Calu3 (cell line): ENCODE measurements at regions not wholly inside any gene's neighbourhood (a gene's known extent, or its start where the extent isn't known, plus 50 kb on each side); places are given as distances from the start of the nearest gene placed in this dataset.

ENCODE experiments used
- BruUV-seq: library from RNA; stranded (reverse); fragments of 400-500 nt; replicated peaks from 2 replicates; lab custom pipeline; 2021; lab: Mats Ljungman, UMichigan
- CTCF ChIA-PET: fragments of 300-600 bp; sonication (Branson Sonifier 250); formaldehyde crosslinking; loops from one replicate; lab custom pipeline; 2022; ENCODE audit warnings: antibody characterized with exemption; lab: Charles Lee
- DNase-seq: peaks from one replicate; pipeline ENCODE4 v3.0.0; 2022
- H3K27ac Mint-ChIP-seq: one replicate; pipeline ENCODE4 v1.8.0; 2022; ENCODE audit warnings: mixed read lengths; ENCODE audit not compliant: unreplicated experiment
- H3K27me3 Mint-ChIP-seq: one replicate; pipeline ENCODE4 v1.8.0; 2022; ENCODE audit warnings: mixed read lengths; ENCODE audit not compliant: unreplicated experiment
- H3K36me3 Mint-ChIP-seq: one replicate; pipeline ENCODE4 v1.8.0; 2022; ENCODE audit warnings: mild to moderate bottlenecking, moderate library complexity, mixed read lengths; ENCODE audit not compliant: insufficient read depth, unreplicated experiment
- H3K4me1 Mint-ChIP-seq: one replicate; pipeline ENCODE4 v1.8.0; 2022; ENCODE audit warnings: mild to moderate bottlenecking, low read depth, mixed read lengths; ENCODE audit not compliant: unreplicated experiment
- H3K4me3 Mint-ChIP-seq: one replicate; pipeline ENCODE4 v1.8.0; 2022; ENCODE audit warnings: mild to moderate bottlenecking, low read depth, moderate library complexity, mixed read lengths; ENCODE audit not compliant: unreplicated experiment
- H3K9me3 Mint-ChIP-seq: one replicate; pipeline ENCODE4 v1.8.0; 2022; ENCODE audit warnings: low read depth, mixed read lengths; ENCODE audit not compliant: unreplicated experiment
- CTCF ChIP-seq: fragments of 200-600 bp; IDR thresholded peaks from one replicate; pipeline ENCODE4 v1.8.0; 2022; ENCODE audit warnings: antibody characterized with exemption; ENCODE audit not compliant: unreplicated experiment
- intact Hi-C: fragments of 100-400 bp; cut with micrococcal nuclease; formaldehyde crosslinking; loops from one replicate; pipeline ENCODE4 v1.10.0; 2022; ENCODE audit not compliant: unreplicated experiment

DNA sequence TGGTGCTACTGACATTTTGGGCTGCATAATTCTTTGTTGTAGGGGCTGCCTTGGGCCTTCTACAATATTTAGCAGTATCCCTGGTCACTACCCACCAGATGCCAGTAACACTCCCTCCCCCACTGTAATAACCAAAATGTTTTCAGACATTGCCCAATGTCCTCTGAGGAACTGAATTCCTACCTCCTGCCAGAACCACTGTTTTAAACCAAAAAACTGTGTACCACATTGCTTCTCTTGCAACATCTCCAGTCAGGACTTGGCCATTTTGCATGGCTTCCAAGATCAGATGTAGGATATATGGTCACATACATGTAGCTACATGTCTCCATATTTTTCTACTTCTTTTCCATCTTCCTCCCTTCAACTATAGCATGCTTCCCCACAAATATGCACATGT, 97.4 kb upstream of the IFNGR1 start:
- BruUV-seq, result no TSS peak
- Mint-ChIP-seq H3K27ac (no peak overlapping the region), H3K27me3 (no peaks in the 10 kb centered on the region), H3K36me3 (no peaks in the 10 kb centered on the region), H3K9me3 (no peaks in the 10 kb centered on the region), H3K4me1 (no peaks in the 10 kb centered on the region), H3K4me3 (no peak overlapping the region)
- intact Hi-C loops, result no loop called here
- TF ChIP-seq CTCF, result no peak
- CTCF ChIA-PET, result no interaction called here
- no peak for DNase-seq

- intact Hi-C loops, result no loop called here
- H3K4me3 Mint-ChIP-seq, result no peak overlapping the region
- peaks cover 2% of the 10 kb centered on the region for H3K4me1 Mint-ChIP-seq
- DNase-seq, result no peak
- no TSS peak for BruUV-seq
- H3K9me3 Mint-ChIP-seq, result no peaks in the 10 kb centered on the region
- no peak for TF ChIP-seq CTCF
- H3K27ac Mint-ChIP-seq, result no peak overlapping the region
- H3K27me3 Mint-ChIP-seq, result no peaks in the 10 kb centered on the region
- CTCF ChIA-PET, result interaction anchor here (1.6 to 1.9 kb wide), 2 partner anchors 44 to 221 kb away, joined by 6 to 14 read pairs; no protein-coding TSS in a partner anchor
- no peaks in the 10 kb centered on the region for H3K36me3 Mint-ChIP-seq
These were observed 95.9 kb upstream of the IFNGR1 start for GRCh38 chr6:137315081-137315480.

- CTCF ChIA-PET, result interaction anchor here (0.6 to 1.9 kb wide), 6 partner anchors 10 to 517 kb away, joined by 3 to 14 read pairs (median 5); no protein-coding TSS in a partner anchor
- Mint-ChIP-seq H3K27me3 (no peaks in the 10 kb centered on the region), H3K27ac (no peak overlapping the region), H3K4me1 (peaks cover 11% of the 10 kb centered on the region), H3K9me3 (no peaks in the 10 kb centered on the region), H3K4me3 (no peak overlapping the region), H3K36me3 (no peaks in the 10 kb centered on the region)
- intact Hi-C loops, result loop anchor here (1.0 to 5.0 kb wide), 3 partner anchors 43 to 220 kb away; no protein-coding TSS in a partner anchor
- BruUV-seq, result no TSS peak
- peak; percentile 37 for DNase-seq
- peak; percentile 33 for TF ChIP-seq CTCF
These were observed 95.0 kb upstream of the IFNGR1 start for GRCh38 chr6:137313928-137314855.

- DNase-seq, result no peak
- intact Hi-C loops, result loop anchor here (5.0 kb wide), 1 partner anchor 176 kb away; no protein-coding TSS in a partner anchor
These were observed 94.0 kb upstream of the IFNGR1 start for GRCh38 chr6:137313211-137313610.

More at GRCh38 chr6:137313211-137313610, 94.0 kb upstream of the IFNGR1 start:
- no peaks in the 10 kb centered on the region for H3K36me3 Mint-ChIP-seq
- H3K27ac Mint-ChIP-seq, result no peak overlapping the region
- BruUV-seq, result no TSS peak
- CTCF ChIA-PET, result no interaction called here
- no peaks in the 10 kb centered on the region for H3K27me3 Mint-ChIP-seq
- TF ChIP-seq CTCF, result no peak
- H3K4me1 Mint-ChIP-seq, result peaks cover 19% of the 10 kb centered on the region
- no peaks in the 10 kb centered on the region for H3K9me3 Mint-ChIP-seq
- no peak overlapping the region for H3K4me3 Mint-ChIP-seq
